ENCODE measurements at regions not wholly inside any gene's neighbourhood (a gene's known extent, or its start where the extent isn't known, plus 50 kb on each side); places are given as distances from the start of the nearest gene placed in this dataset.

DNA sequence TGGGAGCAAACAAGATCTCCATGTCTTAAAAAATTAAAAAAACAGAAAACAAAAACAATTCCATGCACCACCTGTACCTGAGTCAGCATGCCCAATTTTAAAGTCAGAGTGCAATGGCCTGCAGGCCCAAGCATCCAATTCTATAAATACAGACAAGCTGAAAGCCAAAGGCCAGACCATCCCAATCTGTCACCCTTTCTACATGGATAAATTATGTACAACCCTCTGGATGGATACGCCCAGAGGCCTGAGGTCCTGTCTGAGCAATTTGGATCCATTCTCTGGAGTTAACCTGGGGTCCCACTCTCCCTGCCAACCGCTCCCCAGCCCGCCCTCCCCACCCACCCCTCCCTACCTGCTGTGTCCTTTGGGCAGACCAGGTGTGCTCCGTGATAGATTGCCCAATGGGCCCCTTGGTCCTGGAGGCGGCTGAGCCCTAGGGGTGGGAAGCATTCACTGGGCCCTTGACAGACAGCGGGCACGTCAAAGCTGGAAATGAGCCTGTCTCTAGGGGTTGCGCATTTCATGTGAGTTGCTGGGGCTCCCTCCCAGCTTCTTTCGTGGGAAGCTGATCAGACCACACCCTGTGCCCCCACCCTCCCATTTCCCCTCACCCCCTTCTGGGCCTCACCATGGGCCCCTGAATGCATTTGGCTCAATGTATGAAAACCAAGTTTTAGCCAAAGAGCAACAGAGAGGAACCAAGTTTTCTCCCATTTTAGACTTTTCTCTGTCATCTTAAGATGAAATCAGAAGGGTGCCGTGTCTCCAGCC, 171.3 kb downstream of the BCL11B start:
- no peak for DNase-seq

DNA sequence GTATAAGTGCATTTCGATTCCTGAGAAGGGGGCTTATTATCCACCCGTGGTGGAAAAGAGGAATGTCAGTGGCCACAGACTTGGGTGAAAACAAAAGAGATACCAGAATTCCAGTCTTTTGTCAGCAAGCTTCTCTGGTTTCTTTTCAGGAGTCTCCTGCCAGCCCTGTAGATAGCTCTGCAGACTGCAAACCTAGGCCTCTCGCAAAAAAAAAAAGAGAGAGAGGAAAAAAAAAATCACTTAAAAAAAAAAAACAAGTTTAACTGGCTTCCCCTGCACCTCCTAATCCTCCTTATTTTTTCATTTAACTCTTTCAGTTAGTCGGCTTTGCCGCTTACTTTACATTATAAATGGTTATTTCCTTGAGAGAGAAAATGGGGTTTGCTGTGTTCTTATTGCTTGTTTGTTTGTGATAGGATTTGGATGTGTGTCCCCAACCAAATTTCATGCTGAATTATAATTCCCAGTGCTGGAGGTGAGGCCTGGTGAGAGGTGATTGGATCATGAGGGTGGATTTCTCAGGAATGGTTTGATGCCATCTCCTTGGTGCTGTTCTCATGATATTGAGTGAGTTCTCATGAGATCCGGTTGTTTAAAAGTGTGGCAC, 170.0 kb downstream of the BCL11B start:
- DNase-seq: no peak

DNA sequence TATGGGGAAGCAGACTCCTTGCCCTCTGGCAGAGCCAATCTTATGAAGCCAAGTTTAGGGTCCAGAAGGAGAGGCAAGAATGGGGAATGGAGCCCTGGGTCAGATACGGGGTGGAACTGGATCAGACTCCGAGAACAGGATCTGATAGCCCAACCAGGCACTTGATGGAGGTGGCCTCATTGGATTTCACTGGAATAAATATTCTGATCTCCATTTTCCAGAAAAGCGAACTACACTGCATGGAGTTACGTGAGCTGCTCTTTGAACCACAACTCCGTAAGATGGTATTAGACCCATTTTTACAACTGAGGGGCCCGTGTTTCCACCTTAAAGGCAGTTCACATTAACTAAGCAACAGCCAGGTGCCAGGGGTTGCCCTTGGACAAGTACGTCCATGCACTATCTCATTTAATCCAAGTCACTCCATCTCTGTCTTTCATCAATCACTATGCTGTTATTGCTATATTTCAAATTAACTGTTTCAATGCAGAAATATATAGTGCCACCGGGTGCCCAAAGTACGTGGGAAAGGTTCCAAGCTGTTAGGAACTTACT, 155.2 kb downstream of the BCL11B start:
- no peak for DNase-seq

DNA sequence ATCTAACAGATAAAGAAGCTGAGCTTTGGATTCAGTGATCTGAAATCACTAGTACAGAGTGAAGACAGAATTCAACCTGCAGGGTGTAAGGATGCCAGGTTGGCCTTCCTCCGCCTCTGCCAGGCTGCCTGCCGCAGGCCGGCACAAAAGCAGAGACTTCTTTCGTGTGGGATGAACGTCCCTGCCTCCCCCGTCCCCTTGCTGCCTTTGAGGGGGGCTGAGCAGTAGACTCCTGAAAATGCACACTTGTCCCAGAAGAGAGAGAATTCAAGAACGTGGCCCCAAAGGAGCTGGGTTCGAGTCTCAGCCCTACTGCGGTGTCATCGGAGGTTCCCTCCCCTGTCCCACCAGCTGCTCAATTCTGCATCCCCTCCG, 154.3 kb downstream of the BCL11B start:
- no peak for DNase-seq

DNA sequence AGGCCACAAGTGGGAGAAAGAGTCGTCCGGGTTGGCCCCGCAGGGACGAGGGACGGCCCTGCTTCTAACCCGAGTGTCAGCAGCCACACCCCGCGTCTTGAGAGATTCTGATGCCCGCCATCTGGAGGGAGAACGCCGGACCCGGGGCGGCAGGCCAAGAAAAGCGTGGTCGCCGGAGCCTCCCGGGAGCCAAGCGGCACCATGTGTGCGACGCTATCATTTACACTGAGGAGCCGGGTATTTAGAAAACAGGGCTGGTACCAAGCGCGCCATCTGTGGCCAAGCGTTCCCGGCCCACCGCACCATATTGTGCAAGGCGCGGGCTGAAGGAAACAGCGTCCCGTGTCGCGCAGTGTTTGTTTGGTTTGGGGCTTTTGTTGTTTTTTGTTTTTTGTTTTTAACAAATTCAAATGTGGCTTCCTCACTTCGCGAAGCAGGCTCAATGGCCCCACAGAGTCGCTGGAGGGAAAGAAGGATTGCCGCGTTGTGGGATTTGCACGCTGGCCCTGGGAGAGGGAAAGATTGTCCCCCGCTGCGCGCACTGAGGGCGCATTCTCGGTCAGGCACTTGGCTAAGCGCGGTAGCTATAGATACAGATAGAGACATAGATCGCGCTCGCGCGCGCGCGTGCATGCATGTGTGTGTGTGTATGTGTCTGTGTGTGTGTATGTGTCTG, 153.8 kb downstream of the BCL11B start:
- no peak for DNase-seq

DNA sequence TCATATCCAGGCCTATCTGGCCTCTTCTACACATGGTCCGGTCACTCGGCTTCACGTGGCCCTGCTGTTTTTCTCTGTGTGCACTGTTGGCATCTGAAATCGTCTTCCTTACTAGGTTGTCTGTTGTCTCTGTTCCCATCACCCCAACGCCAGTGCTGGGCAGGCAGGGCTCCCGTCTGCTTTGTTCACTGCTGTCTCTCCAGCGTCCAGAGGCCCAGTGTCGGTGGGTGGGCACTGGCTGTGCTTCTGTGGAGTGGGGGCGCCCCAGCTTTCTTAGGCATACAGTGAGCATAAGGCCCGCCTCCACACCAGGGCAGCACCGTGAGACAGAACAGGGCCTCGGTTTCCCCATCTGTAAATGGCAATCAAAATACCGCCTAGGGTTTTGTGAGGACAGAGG, 153.1 kb downstream of the BCL11B start:
- DNase-seq: no peak

All from RPMI8226 (cell line).